Activated T-helper 2 cell treated with anti-CD3 and anti-CD28 coated beads, Interferon-gamma antibody, Interleukin-2, Interleukin-4, amounts not matched to agents 10 μg/mL and 5 μg/mL and 100 μg/mL, durations not matched to agents 14 hours and 24 hours and 36 hours (primary cell): ENCODE measurements at regions not wholly inside any gene's neighbourhood (a gene's known extent, or its start where the extent isn't known, plus 50 kb on each side); places are given as distances from the start of the nearest gene placed in this dataset.
A peak's percentile ranks its signal among the peaks of the same experiment; 100 is the strongest.
"Not testable (repeated sequence)": the region's sequence is repeated elsewhere in the genome, so short reads cannot be mapped to it uniquely, and the experiment has no call there.

Experiments
- DNase-seq: peaks from one replicate; pipeline ENCODE4 v3.0.0; 2021; ENCODE audit warnings: low spot score
- H3K27ac Mint-ChIP-seq: one replicate; pipeline ENCODE4 v1.8.0; 2021; ENCODE audit warnings: mixed read lengths
- H3K27me3 Mint-ChIP-seq: one replicate; pipeline ENCODE4 v1.8.0; 2021; ENCODE audit warnings: low read depth, mixed read lengths
- H3K36me3 Mint-ChIP-seq: one replicate; pipeline ENCODE4 v1.8.0; 2021; ENCODE audit warnings: low read depth, mixed read lengths
- H3K4me1 Mint-ChIP-seq: one replicate; pipeline ENCODE4 v1.8.0; 2021; ENCODE audit warnings: low read depth, mixed read lengths
- H3K4me3 Mint-ChIP-seq: one replicate; pipeline ENCODE4 v1.8.0; 2021; ENCODE audit warnings: low read depth, mild to moderate bottlenecking, moderate library complexity, mixed read lengths
- H3K9me3 Mint-ChIP-seq: one replicate; pipeline ENCODE4 v1.8.0; 2021; ENCODE audit warnings: mixed read lengths
- intact Hi-C: fragments of 100-400 bp; cut with micrococcal nuclease; formaldehyde crosslinking; loops from one replicate; pipeline ENCODE4 v1.15.1; 2023

GRCh38 chr4:184283659-184284335, 66.1 kb upstream of the ENPP6 start:
- no peak overlapping the region for H3K4me3 Mint-ChIP-seq
- peak overlapping the region; percentile 92 for H3K27ac Mint-ChIP-seq
- no peaks in the 10 kb centered on the region for H3K36me3 Mint-ChIP-seq
- DNase-seq = no peak
- no peaks in the 10 kb centered on the region for H3K27me3 Mint-ChIP-seq
- no peaks in the 10 kb centered on the region for H3K9me3 Mint-ChIP-seq
- intact Hi-C loops = loop anchor here (1.0 to 2.0 kb wide), 5 partner anchors 15 to 291 kb away; no protein-coding TSS in a partner anchor
- H3K4me1 Mint-ChIP-seq = peaks cover 69% of the 10 kb centered on the region

GRCh38 chr4:184282895-184283654, 65.4 kb upstream of the ENPP6 start:
- DNase-seq = no peak
- H3K27ac Mint-ChIP-seq = peak overlapping the region; percentile 92
- H3K4me3 Mint-ChIP-seq = peak overlapping the region; percentile 41
- intact Hi-C loops = loop anchor here (1.0 to 2.0 kb wide), 9 partner anchors 15 to 366 kb away; partner anchors contain the start of genes CASP3, IRF2 and PRIMPOL
- H3K36me3 Mint-ChIP-seq = no peaks in the 10 kb centered on the region
- H3K9me3 Mint-ChIP-seq = no peaks in the 10 kb centered on the region
- peaks cover 64% of the 10 kb centered on the region for H3K4me1 Mint-ChIP-seq
- H3K27me3 Mint-ChIP-seq = no peaks in the 10 kb centered on the region

- H3K4me3 Mint-ChIP-seq = no peak overlapping the region
- peaks cover 7% of the 10 kb centered on the region for H3K9me3 Mint-ChIP-seq
- H3K4me1 Mint-ChIP-seq = peaks cover 63% of the 10 kb centered on the region
- no peaks in the 10 kb centered on the region for H3K27me3 Mint-ChIP-seq
- peak overlapping the region; percentile 92 for H3K27ac Mint-ChIP-seq
- peaks cover 4% of the 10 kb centered on the region for H3K36me3 Mint-ChIP-seq
- intact Hi-C loops = loop anchor here (1.0 to 2.0 kb wide), 5 partner anchors 135 to 367 kb away; partner anchors contain the start of genes CASP3, IRF2 and PRIMPOL
- peak; percentile 52 for DNase-seq
Observed at GRCh38 chr4:184282251-184282713, 64.6 kb upstream of the ENPP6 start.

GRCh38 chr4:184281231-184282139, 63.8 kb upstream of the ENPP6 start:
- no peak for DNase-seq
- H3K4me3 Mint-ChIP-seq = peak overlapping the region; percentile 20
- intact Hi-C loops = loop anchor here (1.0 to 2.0 kb wide), 6 partner anchors 8 to 368 kb away; partner anchors contain the start of genes CASP3, IRF2 and PRIMPOL
- no peaks in the 10 kb centered on the region for H3K27me3 Mint-ChIP-seq
- peaks cover 13% of the 10 kb centered on the region for H3K9me3 Mint-ChIP-seq
- peaks cover 63% of the 10 kb centered on the region for H3K4me1 Mint-ChIP-seq
- peak overlapping the region; percentile 92 for H3K27ac Mint-ChIP-seq
- peaks cover 8% of the 10 kb centered on the region for H3K36me3 Mint-ChIP-seq

GRCh38 chr4:184280591-184281071, 63.0 kb upstream of the ENPP6 start:
- intact Hi-C loops = loop anchor here (1.0 kb wide), 1 partner anchor 7 kb away; no protein-coding TSS in a partner anchor
- peaks cover 20% of the 10 kb centered on the region for H3K9me3 Mint-ChIP-seq
- H3K4me3 Mint-ChIP-seq = peak overlapping the region; percentile 20
- H3K27me3 Mint-ChIP-seq = no peaks in the 10 kb centered on the region
- DNase-seq = no peak
- H3K4me1 Mint-ChIP-seq = peaks cover 60% of the 10 kb centered on the region
- H3K36me3 Mint-ChIP-seq = peaks cover 12% of the 10 kb centered on the region
- peak overlapping the region; percentile 92 for H3K27ac Mint-ChIP-seq

GRCh38 chr4:184280137-184280536, 62.5 kb upstream of the ENPP6 start:
- Mint-ChIP-seq H3K9me3 (peaks cover 20% of the 10 kb centered on the region), H3K27ac (peak overlapping the region; percentile 92), H3K4me1 (peaks cover 59% of the 10 kb centered on the region), H3K27me3 (no peaks in the 10 kb centered on the region), H3K36me3 (peaks cover 14% of the 10 kb centered on the region), H3K4me3 (no peak overlapping the region)
- intact Hi-C loops = no loop called here
- no peak for DNase-seq

GRCh38 chr4:184279496-184280061, 61.9 kb upstream of the ENPP6 start:
- Mint-ChIP-seq H3K36me3 (peaks cover 19% of the 10 kb centered on the region), H3K4me3 (no peak overlapping the region)

GRCh38 chr4:184277769-184278168, 60.1 kb upstream of the ENPP6 start:
- H3K27me3 Mint-ChIP-seq, intact Hi-C loops, H3K4me3 Mint-ChIP-seq, H3K27ac Mint-ChIP-seq: not testable (repeated sequence)
- H3K4me1 Mint-ChIP-seq = peaks cover 60% of the 10 kb centered on the region
- peaks cover 19% of the 10 kb centered on the region for H3K36me3 Mint-ChIP-seq
- peaks cover 20% of the 10 kb centered on the region for H3K9me3 Mint-ChIP-seq
- DNase-seq = peak; percentile 4

More at GRCh38 chr4:184279496-184280061, 61.9 kb upstream of the ENPP6 start:
- DNase-seq = no peak
- Mint-ChIP-seq H3K27ac (no peak overlapping the region), H3K4me1 (peaks cover 57% of the 10 kb centered on the region), H3K9me3 (peaks cover 20% of the 10 kb centered on the region), H3K27me3 (no peaks in the 10 kb centered on the region)
- intact Hi-C loops = no loop called here

GRCh38 chr4:184277010-184277409, 59.3 kb upstream of the ENPP6 start:
- H3K36me3 Mint-ChIP-seq = peaks cover 19% of the 10 kb centered on the region
- H3K9me3 Mint-ChIP-seq = peaks cover 20% of the 10 kb centered on the region
- H3K27ac Mint-ChIP-seq, intact Hi-C loops, H3K4me3 Mint-ChIP-seq, H3K27me3 Mint-ChIP-seq: not testable (repeated sequence)
- DNase-seq = peak; percentile 2
- peaks cover 59% of the 10 kb centered on the region for H3K4me1 Mint-ChIP-seq

GRCh38 chr4:184276346-184276745, 58.7 kb upstream of the ENPP6 start:
- peaks cover 19% of the 10 kb centered on the region for H3K36me3 Mint-ChIP-seq
- H3K27ac Mint-ChIP-seq, H3K27me3 Mint-ChIP-seq, DNase-seq, H3K4me3 Mint-ChIP-seq, intact Hi-C loops: not testable (repeated sequence)
- H3K9me3 Mint-ChIP-seq = peaks cover 20% of the 10 kb centered on the region
- peaks cover 52% of the 10 kb centered on the region for H3K4me1 Mint-ChIP-seq

GRCh38 chr4:184275766-184276165, 58.1 kb upstream of the ENPP6 start:
- H3K27ac Mint-ChIP-seq = no peak overlapping the region
- peaks cover 19% of the 10 kb centered on the region for H3K36me3 Mint-ChIP-seq
- no peak overlapping the region for H3K4me3 Mint-ChIP-seq
- peaks cover 47% of the 10 kb centered on the region for H3K4me1 Mint-ChIP-seq
- H3K9me3 Mint-ChIP-seq = peaks cover 20% of the 10 kb centered on the region
- H3K27me3 Mint-ChIP-seq = no peaks in the 10 kb centered on the region
- no peak for DNase-seq
- intact Hi-C loops = no loop called here
